ENCODE measurements at regions not wholly inside any gene's neighbourhood (a gene's known extent, or its start where the extent isn't known, plus 50 kb on each side); places are given as distances from the start of the nearest gene placed in this dataset.
A peak's percentile ranks its signal among the peaks of the same experiment; 100 is the strongest.
"Not testable (repeated sequence)": the region's sequence is repeated elsewhere in the genome, so short reads cannot be mapped to it uniquely, and the experiment has no call there.

- no peak for DNase-seq (ENCODE audit: low spot score)
Measured at GRCh38 chrX:11836284-11836683, 78.2 kb downstream of the MSL3 start.

GRCh38 chrX:11837437-11837836 lies 79.4 kb downstream of the MSL3 start:
- no peak for DNase-seq (ENCODE audit: low spot score)

GRCh38 chrX:11864171-11864570 lies 106.1 kb downstream of the MSL3 start:
- no peak for DNase-seq (ENCODE audit: low spot score)

GRCh38 chrX:11867610-11868345 lies 109.7 kb downstream of the MSL3 start:
- DNase-seq (ENCODE audit: low spot score) = no peak

GRCh38 chrX:11870789-11871188 lies 112.8 kb downstream of the MSL3 start:
- DNase-seq (ENCODE audit: low spot score) = no peak

GRCh38 chrX:11881485-11882170 lies 123.6 kb downstream of the MSL3 start:
- no peak for DNase-seq (ENCODE audit: low spot score)

- DNase-seq (ENCODE audit: low spot score) = no peak
Measured at GRCh38 chrX:11886745-11887144, 128.7 kb downstream of the MSL3 start.

GRCh38 chrX:11887175-11887574 lies 129.1 kb downstream of the MSL3 start:
- DNase-seq (ENCODE audit: low spot score) = no peak

- no peak for DNase-seq (ENCODE audit: low spot score)
Measured at GRCh38 chrX:11888421-11888820, 130.4 kb downstream of the MSL3 start.

GRCh38 chrX:11889791-11890190 lies 131.8 kb downstream of the MSL3 start:
- DNase-seq (ENCODE audit: low spot score) = no peak

- peak; percentile 4 for DNase-seq (ENCODE audit: low spot score)
Measured at GRCh38 chrX:11890836-11891514, 132.9 kb downstream of the MSL3 start.

GRCh38 chrX:11893933-11894710 lies 136.1 kb downstream of the MSL3 start:
- no peak for DNase-seq (ENCODE audit: low spot score)

- no peak for DNase-seq (ENCODE audit: low spot score)
Measured at GRCh38 chrX:11899091-11899490, 141.1 kb downstream of the MSL3 start.

GRCh38 chrX:11905933-11906332 lies 147.9 kb downstream of the MSL3 start:
- DNase-seq (ENCODE audit: low spot score) = not testable (repeated sequence)

- DNase-seq (ENCODE audit: low spot score) = no peak
Measured at GRCh38 chrX:11908371-11908770, 150.3 kb downstream of the MSL3 start.

GRCh38 chrX:11913001-11913400 lies 155.0 kb downstream of the MSL3 start:
- no peak for DNase-seq (ENCODE audit: low spot score)

- DNase-seq (ENCODE audit: low spot score) = no peak
Measured at GRCh38 chrX:11929476-11929875, 171.4 kb downstream of the MSL3 start.

- no peak for DNase-seq (ENCODE audit: low spot score)
Measured at GRCh38 chrX:11932423-11932822, 174.4 kb downstream of the MSL3 start.

- no peak for DNase-seq (ENCODE audit: low spot score)
Measured at GRCh38 chrX:11934089-11934488, 176.1 kb downstream of the MSL3 start.

- DNase-seq (ENCODE audit: low spot score) = no peak
Measured at GRCh38 chrX:11941571-11941970, 183.5 kb downstream of the MSL3 start.

GRCh38 chrX:11944501-11944900 lies 186.5 kb downstream of the MSL3 start:
- no peak for DNase-seq (ENCODE audit: low spot score)

GRCh38 chrX:11949291-11949690 lies 189.0 kb upstream of the FRMPD4 start:
- DNase-seq (ENCODE audit: low spot score) = no peak

Data from pons (tissue), 1 donor.